OCI-LY3 (cell line): ENCODE measurements at regions not wholly inside any gene's neighbourhood (a gene's known extent, or its start where the extent isn't known, plus 50 kb on each side); places are given as distances from the start of the nearest gene placed in this dataset.

ENCODE experiments used
- H2AFZ ChIP-seq: fragments of 200-600, 300-600 bp; shearing (Covaris generic); 2 replicates; pipeline ENCODE4 v1.6.0; 2014; ENCODE audit warnings: antibody characterized with exemption, low read depth, low read length
- H3K27ac ChIP-seq: fragments of 200-600, 300-600 bp; sonication (generic); 2 replicates; pipeline ENCODE4 v1.5.1; 2014; ENCODE audit warnings: mild to moderate bottlenecking, low read length, moderate library complexity, mixed read lengths
- H3K27me3 ChIP-seq: fragments of 200-600, 300-600 bp; sonication (generic); 2 replicates; pipeline ENCODE4 v1.6.1; 2014; ENCODE audit warnings: low read depth, low read length, mixed read lengths
- H3K36me3 ChIP-seq: fragments of 200-600, 300-600 bp; sonication (generic); replicated peaks from 2 replicates; pipeline ENCODE3; 2014; ENCODE audit warnings: low read depth, low read length, mixed read lengths
- H3K4me1 ChIP-seq: fragments of 300-600, 200-600 bp; sonication (generic); 2 replicates; pipeline ENCODE4 v1.6.1; 2014; ENCODE audit warnings: low read length, mixed read lengths
- H3K4me2 ChIP-seq: fragments of 200-600, 300-600 bp; sonication (generic); 2 replicates; pipeline ENCODE4 v1.6.1; 2014; ENCODE audit warnings: low read length, mixed read lengths
- H3K4me3 ChIP-seq: fragments of 300-600, 200-600 bp; sonication (generic); 2 replicates; pipeline ENCODE4 v1.5.1; 2014; ENCODE audit warnings: antibody characterized with exemption, mild to moderate bottlenecking, low read length, moderate library complexity
- H3K79me2 ChIP-seq: fragments of 300-600, 200-600 bp; shearing (Covaris generic); 2 replicates; pipeline ENCODE4 v1.6.1; 2014; ENCODE audit warnings: mild to moderate bottlenecking, low read length, mixed read lengths
- H3K9ac ChIP-seq: fragments of 300-600, 200-600 bp; shearing (Covaris generic); 2 replicates; pipeline ENCODE4 v1.6.0; 2014; ENCODE audit warnings: mild to moderate bottlenecking, low read length, moderate library complexity
- H3K9me3 ChIP-seq: fragments of 200-600, 300-600 bp; shearing (Covaris generic); 2 replicates; pipeline ENCODE4 v1.6.1; 2014; ENCODE audit warnings: low read length, mixed read lengths; ENCODE audit not compliant: insufficient read depth
- H4K20me1 ChIP-seq: fragments of 200-600, 300-600 bp; sonication (generic); 2 replicates; pipeline ENCODE4 v1.6.1; 2016; ENCODE audit warnings: low read length, mixed read lengths; ENCODE audit not compliant: insufficient read depth
- CTCF ChIP-seq: fragments of 200-600, 300-600 bp; sonication (generic); IDR thresholded peaks from 2 replicates; pipeline ENCODE4 v1.5.1; 2014; ENCODE audit warnings: antibody characterized with exemption, low read length, low read depth
- EZH2phosphoT487 ChIP-seq: fragments of 200-600 bp; shearing (Covaris generic); IDR thresholded peaks from 2 replicates; pipeline ENCODE4 v1.6.1; 2018; ENCODE audit warnings: antibody characterized with exemption, mixed run types, low read depth

- Histone ChIP-seq H3K9ac (no peak overlapping the region), H3K4me2 (no peak overlapping the region), H3K4me1 (no peaks in the 10 kb centered on the region), H3K79me2 (no peaks in the 10 kb centered on the region), H3K9me3 (no peaks in the 10 kb centered on the region), H2AFZ (no peak overlapping the region), H3K4me3 (no peak overlapping the region), H3K27me3 (no peaks in the 10 kb centered on the region), H3K36me3 (no peaks in the 10 kb centered on the region), H4K20me1 (no peaks in the 10 kb centered on the region), H3K27ac (no peak overlapping the region)
- TF ChIP-seq EZH2phosphoT487 (no peak), CTCF (no peak)
These were observed 365.5 kb downstream of the SLITRK1 start for GRCh38 chr13:83516781-83517180.

GRCh38 chr13:83515268-83516015 is 366.8 kb downstream of the SLITRK1 start:
- TF ChIP-seq CTCF (no peak), EZH2phosphoT487 (no peak)
- Histone ChIP-seq H3K4me2 (no peak overlapping the region), H3K36me3 (no peaks in the 10 kb centered on the region), H3K79me2 (no peaks in the 10 kb centered on the region), H3K9me3 (no peaks in the 10 kb centered on the region), H3K4me1 (no peaks in the 10 kb centered on the region), H4K20me1 (no peaks in the 10 kb centered on the region), H3K9ac (no peak overlapping the region), H3K4me3 (no peak overlapping the region), H3K27ac (no peak overlapping the region), H3K27me3 (no peaks in the 10 kb centered on the region), H2AFZ (no peak overlapping the region)

- no peaks in the 10 kb centered on the region for H3K4me1 ChIP-seq
- H3K9me3 ChIP-seq: no peaks in the 10 kb centered on the region
- H3K27ac ChIP-seq: no peak overlapping the region
- H2AFZ ChIP-seq: no peak overlapping the region
- no peak overlapping the region for H3K4me2 ChIP-seq
- H3K4me3 ChIP-seq: no peak overlapping the region
- no peaks in the 10 kb centered on the region for H3K36me3 ChIP-seq
- H3K9ac ChIP-seq: no peak overlapping the region
- H3K79me2 ChIP-seq: no peaks in the 10 kb centered on the region
- no peaks in the 10 kb centered on the region for H3K27me3 ChIP-seq
- no peak for TF ChIP-seq EZH2phosphoT487
- TF ChIP-seq CTCF: no peak
- H4K20me1 ChIP-seq: no peaks in the 10 kb centered on the region
These were observed 373.4 kb downstream of the SLITRK1 start for GRCh38 chr13:83508771-83509301.

- Histone ChIP-seq H3K27me3 (no peaks in the 10 kb centered on the region), H2AFZ (no peak overlapping the region), H3K4me2 (no peak overlapping the region), H3K4me3 (no peak overlapping the region), H3K79me2 (no peaks in the 10 kb centered on the region), H3K9me3 (no peaks in the 10 kb centered on the region), H3K4me1 (no peaks in the 10 kb centered on the region), H3K9ac (no peak overlapping the region), H3K27ac (no peak overlapping the region), H4K20me1 (no peaks in the 10 kb centered on the region), H3K36me3 (no peaks in the 10 kb centered on the region)
- no peak for TF ChIP-seq EZH2phosphoT487
- no peak for TF ChIP-seq CTCF
These were observed 378.9 kb downstream of the SLITRK1 start for GRCh38 chr13:83503424-83503823.
